GM12874 (cell line): ENCODE measurements at regions not wholly inside any gene's neighbourhood (a gene's known extent, or its start where the extent isn't known, plus 50 kb on each side); places are given as distances from the start of the nearest gene placed in this dataset.

Experiments used
- CTCF ChIP-seq: IDR thresholded peaks from 2 replicates; pipeline ENCODE4 v1.5.1; 2011; ENCODE audit warnings: low read depth, mild to moderate bottlenecking, control low read depth, low read length, moderate library complexity; ENCODE audit not compliant: insufficient read depth

DNA sequence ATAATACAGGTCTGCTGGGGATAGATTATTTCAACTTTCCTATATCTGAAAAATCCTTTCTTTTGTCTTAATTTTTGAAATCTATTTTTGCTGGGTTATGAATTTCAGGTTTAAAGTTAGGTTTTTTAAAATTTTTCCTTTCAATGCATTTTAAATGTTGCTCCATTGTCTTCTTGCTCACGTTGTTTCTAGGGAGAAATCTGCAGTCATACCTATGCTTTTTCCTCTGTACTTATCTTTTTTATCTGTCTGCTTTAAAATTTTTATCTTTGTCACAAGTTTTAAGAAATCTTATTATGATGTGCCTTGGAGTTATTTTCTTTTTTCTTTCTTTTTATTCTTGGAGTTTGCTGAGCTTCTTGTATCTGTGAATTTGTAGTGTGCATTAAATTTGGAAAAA, 412.0 kb upstream of the KIF2A start:
- TF ChIP-seq CTCF = no peak

DNA sequence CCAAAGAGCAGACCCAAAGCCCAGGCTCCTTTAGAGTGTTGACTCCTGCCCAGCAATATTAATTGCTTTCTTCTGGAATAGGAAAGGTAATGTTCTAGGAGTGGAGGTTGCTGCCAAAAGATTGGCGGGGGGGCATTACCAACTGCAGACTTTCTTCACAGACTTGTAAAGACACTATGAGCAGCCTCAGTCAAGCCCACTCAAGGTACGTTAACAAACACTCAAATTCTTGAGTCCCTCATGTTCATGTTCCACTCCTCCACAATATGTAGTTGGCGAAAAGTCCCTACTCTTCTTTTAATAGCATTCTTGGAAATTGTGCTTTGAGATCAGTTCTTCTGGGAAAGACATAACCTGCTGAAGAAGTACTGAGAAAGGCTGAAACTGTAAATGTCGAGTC, 409.2 kb upstream of the KIF2A start:
- no peak for TF ChIP-seq CTCF

GRCh38 chr5:61897251-61897650, 408.8 kb upstream of the KIF2A start:
- no peak for TF ChIP-seq CTCF

GRCh38 chr5:61901997-61902396, 404.0 kb upstream of the KIF2A start:
- no peak for TF ChIP-seq CTCF

- TF ChIP-seq CTCF = no peak
Measured at GRCh38 chr5:61904730-61905129, 401.3 kb upstream of the KIF2A start.

GRCh38 chr5:61905613-61906012, 400.4 kb upstream of the KIF2A start:
- no peak for TF ChIP-seq CTCF

DNA sequence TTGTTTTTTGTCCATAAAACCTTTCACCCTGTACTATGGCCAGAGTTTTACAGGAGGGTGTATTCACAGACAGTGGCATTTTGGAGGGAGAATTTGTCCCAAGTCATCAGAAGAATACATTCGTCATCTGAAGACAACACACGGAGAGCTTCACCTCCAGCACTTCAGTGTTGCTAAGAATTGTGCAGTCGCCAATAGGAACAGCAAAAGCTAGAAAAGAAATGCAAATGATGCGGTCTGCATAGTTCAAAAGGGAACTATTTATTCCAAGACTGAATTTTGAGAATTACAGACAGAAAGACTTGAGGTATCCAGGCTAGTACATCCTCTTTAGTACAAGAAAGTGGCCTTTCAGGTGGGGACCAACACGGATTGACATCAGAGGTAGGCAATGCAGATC, 399.2 kb upstream of the KIF2A start:
- no peak for TF ChIP-seq CTCF

- no peak for TF ChIP-seq CTCF
Measured at GRCh38 chr5:61907995-61908394, 398.0 kb upstream of the KIF2A start.
